ENCODE measurements at regions not wholly inside any gene's neighbourhood (a gene's known extent, or its start where the extent isn't known, plus 50 kb on each side); places are given as distances from the start of the nearest gene placed in this dataset.

- H3K36me3 ChIP-seq (replicated peaks; ENCODE audit: insufficient read depth, low read depth) = no peaks in the 10 kb centered on the region
- no peak overlapping the region for H3K4me2 ChIP-seq
- no peak overlapping the region for H3K4me3 ChIP-seq
- H3K27me3 ChIP-seq = no peaks in the 10 kb centered on the region
- TF ChIP-seq CTCF (IDR thresholded peaks at IDR 0.05; ENCODE audit: poor library complexity) (no peak), EZH2phosphoT487 (IDR thresholded peaks at IDR 0.05; ENCODE audit: low read depth, severe bottlenecking, unreplicated experiment) (no peak), EZH2 (IDR thresholded peaks at IDR 0.05; ENCODE audit: borderline replicate concordance) (no peak)
- H4K20me1 ChIP-seq (ENCODE audit: insufficient read depth, poor library complexity, severe bottlenecking) = no peaks in the 10 kb centered on the region
- no peaks in the 10 kb centered on the region for H3K9me3 ChIP-seq (ENCODE audit: low read depth)
- DNase-seq (ENCODE audit: low spot score) = no peak
- H3K4me1 ChIP-seq (ENCODE audit: insufficient read depth) = no peaks in the 10 kb centered on the region
- no peak overlapping the region for H3K27ac ChIP-seq
- H3K9me2 ChIP-seq (replicated peaks; ENCODE audit: insufficient read depth) = no peaks in the 10 kb centered on the region
- no peak overlapping the region for H2AFZ ChIP-seq
- H3K79me2 ChIP-seq = no peaks in the 10 kb centered on the region
These were observed 725.1 kb upstream of the CHORDC1 start for GRCh38 chr11:90947930-90948329.

GRCh38 chr11:90930252-90930651 lies 707.4 kb upstream of the CHORDC1 start:
- no peak for DNase-seq (ENCODE audit: low spot score)
- no peaks in the 10 kb centered on the region for H3K27me3 ChIP-seq
- no peaks in the 10 kb centered on the region for H3K79me2 ChIP-seq
- H3K36me3 ChIP-seq (replicated peaks; ENCODE audit: insufficient read depth, low read depth) = no peaks in the 10 kb centered on the region
- TF ChIP-seq EZH2 (IDR thresholded peaks at IDR 0.05; ENCODE audit: borderline replicate concordance) (no peak), CTCF (IDR thresholded peaks at IDR 0.05; ENCODE audit: poor library complexity) (no peak), EZH2phosphoT487 (IDR thresholded peaks at IDR 0.05; ENCODE audit: low read depth, severe bottlenecking, unreplicated experiment) (no peak)
- H3K9me3 ChIP-seq (ENCODE audit: low read depth) = no peaks in the 10 kb centered on the region
- no peak overlapping the region for H3K4me3 ChIP-seq
- H3K27ac ChIP-seq = no peak overlapping the region
- H3K9me2 ChIP-seq (replicated peaks; ENCODE audit: insufficient read depth) = no peaks in the 10 kb centered on the region
- H3K4me1 ChIP-seq (ENCODE audit: insufficient read depth) = no peaks in the 10 kb centered on the region
- no peaks in the 10 kb centered on the region for H4K20me1 ChIP-seq (ENCODE audit: insufficient read depth, poor library complexity, severe bottlenecking)
- H2AFZ ChIP-seq = no peak overlapping the region
- 83% methylated on average over 1 of the region's 1 CpG for WGBS (ENCODE audit: low lambda C conversion rate, missing lambda C conversion rate)
- no peak overlapping the region for H3K4me2 ChIP-seq

- no peaks in the 10 kb centered on the region for H3K27me3 ChIP-seq
- H3K9me3 ChIP-seq (ENCODE audit: low read depth) = no peaks in the 10 kb centered on the region
- H4K20me1 ChIP-seq (ENCODE audit: insufficient read depth, poor library complexity, severe bottlenecking) = no peaks in the 10 kb centered on the region
- no peak overlapping the region for H3K27ac ChIP-seq
- H3K4me1 ChIP-seq (ENCODE audit: insufficient read depth) = no peaks in the 10 kb centered on the region
- no peaks in the 10 kb centered on the region for H3K9me2 ChIP-seq (replicated peaks; ENCODE audit: insufficient read depth)
- H2AFZ ChIP-seq = no peak overlapping the region
- DNase-seq (ENCODE audit: low spot score) = no peak
- no peak for TF ChIP-seq CTCF (IDR thresholded peaks at IDR 0.05; ENCODE audit: poor library complexity)
- TF ChIP-seq EZH2 (IDR thresholded peaks at IDR 0.05; ENCODE audit: borderline replicate concordance) = no peak
- TF ChIP-seq EZH2phosphoT487 (IDR thresholded peaks at IDR 0.05; ENCODE audit: low read depth, severe bottlenecking, unreplicated experiment) = no peak
- WGBS (ENCODE audit: low lambda C conversion rate, missing lambda C conversion rate) = 65% methylated on average over 2 of the region's 2 CpGs
- no peaks in the 10 kb centered on the region for H3K36me3 ChIP-seq (replicated peaks; ENCODE audit: insufficient read depth, low read depth)
- H3K4me2 ChIP-seq = no peak overlapping the region
- no peak overlapping the region for H3K4me3 ChIP-seq
- no peaks in the 10 kb centered on the region for H3K79me2 ChIP-seq
These were observed 696.5 kb upstream of the CHORDC1 start for GRCh38 chr11:90919332-90919731.

- no peaks in the 10 kb centered on the region for H3K79me2 ChIP-seq
- DNase-seq (ENCODE audit: low spot score) = no peak
- H3K36me3 ChIP-seq (replicated peaks; ENCODE audit: insufficient read depth, low read depth) = no peaks in the 10 kb centered on the region
- H3K4me3 ChIP-seq = no peak overlapping the region
- H2AFZ ChIP-seq = no peak overlapping the region
- no peaks in the 10 kb centered on the region for H4K20me1 ChIP-seq (ENCODE audit: insufficient read depth, poor library complexity, severe bottlenecking)
- H3K9me2 ChIP-seq (replicated peaks; ENCODE audit: insufficient read depth) = no peaks in the 10 kb centered on the region
- no peaks in the 10 kb centered on the region for H3K4me1 ChIP-seq (ENCODE audit: insufficient read depth)
- no peaks in the 10 kb centered on the region for H3K9me3 ChIP-seq (ENCODE audit: low read depth)
- no peaks in the 10 kb centered on the region for H3K27me3 ChIP-seq
- TF ChIP-seq CTCF (IDR thresholded peaks at IDR 0.05; ENCODE audit: poor library complexity) (no peak), EZH2 (IDR thresholded peaks at IDR 0.05; ENCODE audit: borderline replicate concordance) (no peak), EZH2phosphoT487 (IDR thresholded peaks at IDR 0.05; ENCODE audit: low read depth, severe bottlenecking, unreplicated experiment) (no peak)
- no peak overlapping the region for H3K27ac ChIP-seq
- H3K4me2 ChIP-seq = no peak overlapping the region
These were observed 693.9 kb upstream of the CHORDC1 start for GRCh38 chr11:90916706-90917105.

All from hepatocyte (in vitro differentiated cells).